IPS-NIHi7 (cell line): ENCODE measurements at regions not wholly inside any gene's neighbourhood (a gene's known extent, or its start where the extent isn't known, plus 50 kb on each side); places are given as distances from the start of the nearest gene placed in this dataset.
"Not testable (repeated sequence)": the region's sequence is repeated elsewhere in the genome, so short reads cannot be mapped to it uniquely, and the experiment has no call there.

Experiments
- DNase-seq: peaks from one replicate; pipeline ENCODE4 v3.0.0; 2012; ENCODE audit warnings: mixed read lengths; ENCODE audit errors: extremely low spot score

DNA sequence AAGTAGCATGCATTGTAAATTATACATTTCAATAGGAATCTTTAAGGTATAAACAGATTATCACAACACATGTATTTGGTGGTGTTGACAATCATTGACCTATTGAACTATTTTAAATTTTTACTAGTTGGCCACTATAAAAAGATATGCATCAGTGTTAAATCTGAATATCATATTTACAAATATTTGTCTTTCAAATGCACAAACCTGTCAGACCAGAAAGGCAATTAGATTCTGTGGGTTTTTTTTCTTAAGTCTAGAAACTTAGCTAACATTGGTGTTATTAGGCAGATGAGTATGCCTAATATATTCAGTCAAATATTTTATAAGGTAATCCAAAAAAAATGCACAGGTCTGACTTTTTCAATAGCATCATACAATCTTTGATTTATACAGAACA is 241.4 kb upstream of the DGKB start:
- DNase-seq = no peak

DNA sequence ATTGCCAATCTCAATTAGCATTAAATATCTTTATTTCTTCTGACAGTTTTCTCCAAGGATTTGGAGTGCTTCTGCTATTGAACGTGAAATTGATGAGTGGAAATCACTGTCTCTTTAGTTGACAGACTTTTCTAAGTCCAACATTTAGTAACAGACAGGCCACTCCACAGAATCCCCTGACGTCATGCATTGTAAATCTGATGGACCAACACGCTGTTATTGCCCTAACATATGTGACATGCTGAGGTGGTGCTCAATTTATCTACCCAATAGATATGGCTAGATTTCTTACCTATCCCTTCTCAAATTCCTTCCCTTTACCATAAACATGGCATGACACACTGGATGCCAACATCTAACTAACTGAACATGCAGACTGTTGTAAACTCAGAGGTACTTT is 240.6 kb upstream of the DGKB start:
- no peak for DNase-seq

DNA sequence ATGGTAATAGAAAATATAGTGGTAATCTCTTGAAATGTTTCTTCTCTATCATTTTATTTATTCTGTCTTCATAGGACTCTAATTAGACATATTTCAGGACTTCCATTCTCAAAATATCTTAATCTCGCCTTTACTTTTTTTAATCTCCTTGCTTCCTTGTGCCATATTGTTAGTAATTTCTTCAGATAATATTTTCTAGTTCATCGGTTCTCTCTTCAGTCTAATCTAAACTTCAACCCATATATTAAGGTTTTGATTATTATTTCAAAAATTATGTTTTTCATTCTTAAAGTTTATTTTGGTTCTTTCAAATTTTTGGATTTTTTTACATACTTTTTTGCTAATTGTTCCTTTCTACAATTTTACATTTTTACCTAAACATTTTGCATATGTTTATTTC is 237.9 kb upstream of the DGKB start:
- DNase-seq = no peak

DNA sequence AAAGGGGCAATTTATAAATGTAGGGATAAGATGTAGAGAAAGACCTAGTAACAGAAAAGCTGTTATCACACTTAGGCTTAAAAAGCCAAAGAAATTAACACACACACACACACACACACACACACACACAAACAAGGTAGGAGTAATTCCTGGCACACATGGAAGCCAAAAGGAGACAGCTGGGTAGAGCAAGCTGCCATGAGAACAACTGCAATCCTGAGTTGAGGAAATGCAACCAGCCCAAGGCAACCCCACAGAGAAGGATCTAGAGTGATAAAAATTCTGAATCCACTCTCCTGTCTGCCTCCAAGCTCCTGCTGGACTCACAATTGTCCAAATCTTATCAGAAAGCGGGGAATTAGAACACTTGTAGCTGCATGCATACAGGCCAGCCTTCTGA is 229.1 kb upstream of the DGKB start:
- no peak for DNase-seq

DNA sequence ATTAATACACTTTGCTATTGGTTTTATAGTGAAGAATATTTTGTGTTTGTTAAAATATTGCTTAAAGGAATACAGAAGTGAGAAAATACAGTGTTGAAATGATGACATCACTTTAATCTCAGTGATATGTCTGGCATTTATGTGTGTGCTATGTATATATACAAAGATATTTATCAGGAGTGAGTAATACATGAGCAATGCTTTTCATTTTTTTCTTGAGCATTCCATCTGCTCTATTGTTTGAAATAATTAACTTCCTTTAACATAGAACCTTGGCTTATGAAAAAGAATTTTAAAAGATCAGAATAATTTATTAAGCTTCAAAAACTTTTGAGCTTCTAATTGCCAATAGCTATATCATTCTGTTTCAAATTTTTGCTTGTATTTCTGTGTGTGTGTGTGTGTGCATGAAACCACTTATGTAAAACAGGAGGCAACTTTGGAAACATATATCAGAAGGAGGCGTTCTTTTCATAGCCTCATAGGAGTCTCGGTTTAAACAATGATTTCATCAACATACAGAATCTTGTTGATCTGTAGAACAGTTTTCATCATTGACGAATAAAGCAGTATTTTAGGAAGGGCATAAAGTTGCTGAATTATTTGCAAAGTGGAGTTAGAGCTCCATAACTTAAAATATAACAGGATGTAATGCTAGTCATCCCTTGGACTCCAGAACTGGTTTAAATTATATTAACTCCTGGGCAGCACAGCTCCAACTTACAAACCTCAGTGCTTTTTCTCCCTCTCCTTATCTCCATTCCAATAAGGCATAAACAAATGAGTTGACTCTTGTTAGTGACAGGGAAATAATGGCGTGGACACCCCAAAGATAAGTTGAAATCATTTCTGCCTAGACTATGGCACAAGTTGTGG is 228.4 kb upstream of the DGKB start:
- DNase-seq = no peak

DNA sequence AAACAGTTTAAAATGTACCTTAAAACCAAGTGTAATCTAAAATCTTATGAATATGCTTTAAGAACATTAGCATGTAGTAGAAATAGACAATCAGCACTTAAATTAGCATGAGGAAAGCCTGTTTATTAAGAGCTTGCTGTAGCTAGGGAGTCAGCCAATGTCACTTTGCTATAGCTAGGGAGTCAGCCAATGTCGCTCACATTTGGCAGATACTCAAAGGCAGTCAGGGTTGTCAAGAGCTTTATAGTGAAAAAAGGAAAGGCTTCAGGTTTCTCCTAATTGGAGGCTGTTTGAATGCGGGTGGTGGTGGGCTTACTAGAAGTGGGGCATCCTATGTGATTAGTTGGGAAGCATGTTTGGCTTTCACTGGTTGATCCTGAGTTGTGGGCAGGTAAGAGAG is 226.2 kb upstream of the DGKB start:
- DNase-seq = no peak

DNA sequence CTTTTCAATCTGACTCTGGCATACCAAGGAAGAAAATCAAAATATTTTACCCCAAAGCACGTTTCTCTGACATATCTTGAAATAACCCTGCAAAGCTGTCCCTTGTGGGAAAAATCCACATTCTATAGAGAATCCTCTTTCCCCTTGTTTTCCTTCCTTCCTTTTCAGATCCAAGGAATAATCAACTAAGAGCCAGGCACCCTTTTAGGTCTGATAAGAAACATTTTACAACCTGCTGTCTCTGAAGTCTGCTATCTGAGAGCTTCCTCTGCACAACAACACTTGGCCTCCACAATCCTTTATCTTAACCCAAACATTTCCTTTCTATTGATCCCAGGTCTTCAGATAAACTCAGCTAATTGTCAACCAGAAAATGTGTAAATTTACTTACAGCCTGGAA is 224.1 kb upstream of the DGKB start:
- DNase-seq = not testable (repeated sequence)

DNA sequence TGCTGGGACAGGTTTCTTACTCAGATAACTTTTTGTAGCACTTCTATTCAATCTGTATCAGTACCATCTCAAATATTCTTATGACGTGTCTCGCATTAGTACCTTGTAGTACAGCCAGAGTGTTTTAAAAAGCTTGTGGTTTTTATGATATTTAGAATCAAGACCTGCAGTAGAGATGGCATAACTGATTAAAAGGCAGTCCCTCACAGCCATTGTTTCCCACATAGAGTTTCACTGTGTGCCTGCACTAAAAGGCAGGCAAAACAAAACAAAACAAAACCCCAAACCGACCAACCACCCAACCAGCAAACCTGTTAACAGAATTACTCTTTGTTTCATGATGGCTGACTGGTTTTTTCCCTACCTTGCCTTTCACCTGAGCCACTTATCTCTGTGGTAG is 221.3 kb upstream of the DGKB start:
- no peak for DNase-seq

DNA sequence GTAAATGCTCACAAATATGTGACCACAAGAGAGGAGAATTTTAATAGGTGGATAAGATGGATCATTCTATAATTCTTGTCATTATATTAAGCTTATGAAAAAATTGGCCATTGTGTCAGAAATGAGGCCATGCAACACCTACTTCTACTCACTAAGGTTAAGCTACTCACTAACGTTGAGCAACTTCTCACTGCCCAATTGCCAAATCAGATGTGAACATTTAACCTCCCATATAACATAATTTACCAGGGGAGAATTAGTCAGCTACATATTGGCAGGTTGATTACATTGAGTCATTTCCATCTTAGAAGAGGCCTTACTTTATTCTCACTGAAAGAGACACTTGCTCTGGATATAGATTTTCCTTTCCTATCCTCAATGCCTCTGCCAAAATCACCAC is 211.2 kb upstream of the DGKB start:
- DNase-seq = no peak

DNA sequence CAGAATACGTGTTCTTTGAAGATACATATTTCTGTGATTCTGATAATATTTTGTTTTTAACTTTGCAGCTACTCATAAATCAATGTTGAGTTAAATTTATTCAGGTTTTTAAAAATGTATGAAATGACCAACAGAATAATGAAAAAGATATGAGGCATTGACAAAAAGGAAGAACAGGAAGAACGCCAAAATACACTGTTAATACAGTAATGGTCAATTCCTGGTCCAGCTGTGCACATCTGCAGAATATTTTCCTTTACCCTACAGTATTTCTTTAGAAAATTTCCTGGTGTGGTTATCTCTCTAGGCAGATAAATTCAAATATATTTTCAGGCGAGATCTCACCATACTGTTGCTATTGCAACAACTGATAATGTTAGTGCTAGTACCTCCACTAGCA is 203.2 kb upstream of the DGKB start:
- DNase-seq = no peak

DNA sequence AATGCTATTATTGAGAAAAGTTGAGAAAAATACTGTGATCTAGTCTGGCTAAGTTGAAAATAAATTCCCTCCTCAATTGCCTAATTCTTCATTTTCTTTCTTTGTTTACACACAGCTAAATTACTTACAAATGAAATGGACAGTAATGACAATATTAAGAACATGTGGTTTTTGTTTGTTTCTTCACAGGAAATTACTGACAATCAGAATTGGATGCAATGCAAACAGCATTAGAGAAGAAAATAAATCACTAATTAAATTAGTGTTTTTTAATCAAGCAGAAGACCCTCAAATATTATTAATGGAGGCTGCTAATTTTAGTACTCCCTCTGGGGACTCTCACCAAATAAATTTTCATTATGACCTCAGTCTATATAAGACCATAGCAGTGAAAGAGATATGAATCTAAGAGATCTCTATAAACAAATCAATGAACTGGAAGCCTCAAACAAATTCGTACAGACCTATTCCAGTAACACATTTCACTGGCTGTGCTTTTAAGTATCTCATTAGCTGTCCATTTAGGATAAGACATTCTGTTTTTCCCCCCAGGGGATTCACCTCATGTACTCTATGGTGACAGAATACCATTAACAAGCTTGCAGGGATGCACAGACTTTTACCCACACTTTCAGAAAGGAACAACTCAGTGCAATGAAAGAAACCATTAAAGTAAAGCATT is 202.0 kb upstream of the DGKB start:
- no peak for DNase-seq

DNA sequence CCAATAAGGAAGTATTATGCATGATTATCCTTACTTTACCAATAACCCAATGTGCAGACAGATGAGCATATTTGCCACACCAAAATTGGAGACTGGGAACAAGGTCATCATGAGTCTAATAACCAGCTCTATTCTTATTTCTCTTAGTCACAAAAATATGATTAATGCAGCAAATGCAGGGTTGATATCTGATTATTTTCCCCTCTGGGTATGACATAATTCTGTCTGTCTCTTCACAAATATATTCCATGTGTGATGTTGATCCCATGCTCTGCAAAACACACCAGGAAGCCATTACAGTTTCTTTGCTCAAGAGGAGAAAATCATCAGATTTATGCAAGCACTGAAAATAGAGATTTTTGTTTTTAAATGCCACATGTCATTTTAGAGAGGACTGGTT is 196.5 kb upstream of the DGKB start:
- DNase-seq = no peak

DNA sequence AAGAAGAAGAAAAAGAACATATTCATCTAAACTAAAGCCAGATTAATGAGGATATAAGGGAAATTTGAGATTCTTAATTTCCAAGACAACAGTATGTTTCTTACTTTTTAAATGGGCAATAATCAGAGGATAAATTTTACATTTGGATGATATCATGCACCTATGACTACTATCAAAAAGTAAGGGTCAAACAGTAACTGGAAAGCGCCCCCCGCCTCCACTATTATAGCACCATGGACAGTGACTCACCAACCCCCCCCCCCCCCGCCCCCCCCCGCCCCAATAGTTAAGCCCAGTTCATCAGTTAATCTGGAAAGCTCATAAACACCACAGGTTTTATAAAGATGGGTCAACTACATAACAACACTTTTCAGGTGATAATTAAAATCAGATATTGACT is 194.3 kb upstream of the DGKB start:
- DNase-seq = no peak

DNA sequence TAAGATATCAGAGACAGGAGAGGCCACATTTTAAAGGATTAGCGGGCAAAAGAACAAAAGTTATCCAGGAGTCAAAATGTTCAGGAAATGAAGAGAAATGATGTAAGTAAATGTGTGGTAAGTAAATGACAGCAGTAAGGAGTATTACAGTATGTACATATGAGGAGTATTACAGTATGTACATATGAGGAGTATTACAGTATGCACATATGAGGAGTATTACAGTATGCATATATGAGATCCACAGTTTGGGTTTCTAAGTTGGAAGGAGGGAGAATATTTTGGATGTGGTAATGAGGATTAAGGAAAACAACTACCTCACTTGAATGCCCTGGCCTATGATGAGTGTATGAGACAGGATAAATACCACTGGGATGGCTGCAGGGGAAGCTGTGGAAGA is 192.4 kb upstream of the DGKB start:
- no peak for DNase-seq

DNA sequence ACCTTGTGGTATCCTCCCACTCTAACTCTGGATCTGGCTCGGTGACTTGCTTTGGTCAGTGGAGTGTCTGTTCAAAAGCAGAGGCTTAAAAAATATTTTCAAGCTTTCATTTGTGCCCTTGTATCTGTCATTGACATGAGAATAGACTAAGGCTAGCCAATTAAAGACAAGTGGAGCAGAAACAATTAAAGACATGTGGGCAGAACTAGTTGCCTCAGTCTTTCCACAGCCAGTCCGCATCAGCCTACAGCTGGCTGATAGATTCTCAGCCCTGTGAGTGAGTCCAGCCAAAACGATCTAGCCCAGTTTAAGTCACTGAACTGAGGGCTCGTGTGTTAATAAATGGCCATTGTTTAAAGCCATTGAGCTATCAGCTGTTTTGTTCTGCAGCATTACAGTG is 185.2 kb upstream of the DGKB start:
- DNase-seq = no peak

DNA sequence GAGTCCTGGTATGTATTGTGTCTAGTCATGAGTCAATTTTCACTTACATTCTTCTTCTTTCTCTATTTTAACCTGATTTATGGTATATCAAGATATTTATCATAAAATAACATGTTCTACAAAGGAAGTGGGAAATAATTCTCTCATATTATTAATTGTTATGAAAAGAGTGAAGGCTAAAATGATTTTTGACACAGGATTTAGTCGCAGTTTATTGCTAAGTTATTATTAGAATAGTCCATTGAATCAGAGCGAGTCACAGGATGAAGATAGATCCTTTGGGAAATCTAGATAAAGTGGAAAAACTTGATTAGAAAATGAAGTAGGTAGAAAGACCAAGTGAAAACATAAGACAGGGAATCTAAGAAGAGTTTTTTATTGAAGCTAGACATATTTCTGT is 184.3 kb upstream of the DGKB start:
- no peak for DNase-seq

DNA sequence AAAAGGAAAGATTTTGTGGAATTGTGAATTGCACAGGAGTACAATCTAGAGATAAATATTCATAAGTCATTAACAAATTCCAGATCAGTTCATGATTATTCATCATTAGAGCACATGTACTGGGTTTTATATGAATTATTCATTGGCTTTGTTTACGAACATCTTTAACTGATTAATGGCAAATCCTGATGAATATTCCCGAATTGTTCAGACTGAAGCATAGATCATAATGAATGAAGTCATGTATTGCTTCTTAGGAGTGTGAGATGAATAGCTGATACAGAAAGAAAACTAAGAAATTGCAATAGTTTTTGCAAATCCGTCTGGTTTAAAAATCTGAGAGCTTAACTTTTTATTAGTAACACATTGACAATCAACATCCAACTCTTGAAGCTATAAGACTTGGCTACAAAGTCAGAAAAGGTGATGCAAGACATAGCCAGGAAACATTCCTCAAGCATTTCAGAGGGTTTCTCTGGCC is 183.6 kb upstream of the DGKB start:
- no peak for DNase-seq

DNA sequence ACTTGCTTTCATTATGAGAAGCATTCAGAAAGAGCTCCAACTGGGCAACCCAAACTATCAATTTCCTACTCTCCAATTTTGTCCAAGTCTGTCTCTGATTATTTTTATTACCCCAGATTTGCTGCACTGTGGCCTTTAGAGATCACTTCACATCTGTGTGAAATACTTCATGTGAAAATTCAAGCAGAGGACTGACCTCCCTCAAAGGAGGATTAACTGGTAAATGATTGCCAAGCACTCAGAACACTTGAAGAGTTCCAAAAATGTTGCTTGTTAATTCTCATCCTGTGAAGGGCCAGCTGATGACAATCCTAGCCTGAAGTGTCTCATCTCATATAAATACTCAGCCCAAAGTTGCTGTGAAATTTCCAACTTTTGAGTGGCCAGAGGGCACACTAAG is 182.8 kb upstream of the DGKB start:
- DNase-seq = no peak

DNA sequence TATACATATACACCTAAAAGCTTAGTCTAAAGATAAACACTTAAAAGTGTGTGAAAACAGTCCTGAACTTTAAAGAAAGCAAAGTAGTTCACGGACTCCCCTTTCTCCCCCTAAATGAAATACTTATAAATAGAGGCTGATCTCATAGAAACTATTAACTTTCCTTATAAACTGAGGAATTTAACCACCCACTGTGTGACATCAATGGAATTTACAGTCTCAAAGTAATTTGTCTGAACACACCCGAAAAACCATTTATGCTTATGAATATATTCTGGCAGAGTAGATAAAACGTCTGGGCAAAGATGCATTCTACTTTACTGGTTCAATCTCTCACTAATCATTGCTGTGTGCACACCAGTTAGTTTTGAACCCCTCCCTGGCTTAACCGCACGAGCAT is 181.8 kb upstream of the DGKB start:
- DNase-seq = no peak

DNA sequence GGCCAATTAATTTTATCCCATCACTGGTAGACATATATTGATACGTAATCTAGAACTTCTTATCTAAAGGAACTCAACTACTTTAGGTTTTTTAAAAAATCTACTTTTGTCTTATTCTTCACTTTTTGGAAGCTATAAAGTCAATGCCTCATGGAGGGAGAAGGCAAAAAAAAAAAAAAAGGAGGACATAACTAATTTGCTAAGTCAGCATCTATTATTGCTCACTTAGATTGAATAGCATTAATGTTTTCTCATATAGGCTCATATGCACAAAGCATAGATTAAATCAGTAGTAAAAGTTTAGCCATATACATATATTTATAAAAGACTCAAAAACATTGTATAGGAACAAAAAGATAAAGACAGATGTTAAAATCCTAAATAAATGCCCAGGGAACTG is 179.3 kb upstream of the DGKB start:
- DNase-seq = no peak

DNA sequence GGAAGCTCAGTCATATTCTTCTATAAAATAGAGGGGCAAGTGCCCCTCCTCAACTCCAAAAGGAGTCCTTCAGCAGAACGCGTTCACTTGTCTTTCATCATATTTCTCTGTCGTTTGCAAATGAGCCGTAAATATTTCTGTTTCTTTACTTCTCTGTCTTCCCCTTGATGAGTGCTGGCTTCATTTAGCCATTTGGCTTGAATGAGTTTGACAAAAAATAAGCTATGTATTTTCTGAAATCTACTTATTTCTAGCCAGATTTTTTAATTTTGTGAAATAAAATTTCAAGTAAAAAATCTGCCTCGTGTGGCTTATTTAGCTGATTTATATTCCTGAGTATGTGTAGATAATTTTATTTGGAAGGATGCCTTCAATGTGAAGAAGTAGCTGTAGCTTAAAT is 170.8 kb upstream of the DGKB start:
- DNase-seq = no peak

DNA sequence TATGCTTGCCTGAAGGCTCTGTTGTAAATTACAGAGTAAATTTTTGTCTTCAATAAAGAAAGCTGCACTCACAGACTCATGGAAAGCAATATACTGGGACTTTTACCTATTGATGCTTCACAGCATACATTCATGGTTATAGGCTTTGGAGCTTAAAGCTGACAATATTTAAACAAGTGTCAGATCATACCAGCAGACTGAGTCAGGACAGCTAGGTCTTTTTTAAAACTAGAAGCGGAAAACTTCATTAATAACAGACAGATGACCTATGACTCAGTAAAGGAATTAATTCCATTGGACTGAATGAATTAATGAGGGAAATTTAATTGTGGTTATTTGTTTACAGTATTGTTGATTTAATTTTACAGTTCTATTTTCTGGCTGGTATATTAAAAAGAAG is 165.8 kb upstream of the DGKB start:
- no peak for DNase-seq

DNA sequence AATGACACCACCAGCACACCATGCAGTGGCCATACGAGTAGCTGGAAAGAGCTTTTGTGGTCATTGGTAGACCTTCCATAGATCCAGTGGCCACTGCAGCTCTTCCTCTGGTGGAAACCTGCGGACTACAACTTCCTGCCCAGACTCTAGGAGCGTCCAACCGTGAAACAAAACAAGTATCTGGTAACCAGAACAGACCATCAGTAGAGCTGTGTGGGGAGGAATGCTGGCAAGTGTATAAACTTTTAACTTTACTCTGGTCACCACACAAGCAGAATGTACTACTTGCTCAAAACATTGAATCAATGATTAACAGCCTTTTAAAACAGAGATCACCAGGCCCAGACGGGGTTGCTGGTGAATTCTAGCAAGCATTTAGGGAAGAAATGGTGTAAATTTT is 154.7 kb upstream of the DGKB start:
- DNase-seq = no peak
